GM19463 (cell line): ENCODE measurements at regions not wholly inside any gene's neighbourhood (a gene's known extent, or its start where the extent isn't known, plus 50 kb on each side); places are given as distances from the start of the nearest gene placed in this dataset.

Experiments
- ATAC-seq: cut with Tn5 transposase; IDR thresholded peaks from one replicate; pipeline ENCODE4 v1.9.1; 2021; ENCODE audit warnings: mild to moderate bottlenecking, moderate library complexity; ENCODE audit not compliant: unreplicated experiment

DNA sequence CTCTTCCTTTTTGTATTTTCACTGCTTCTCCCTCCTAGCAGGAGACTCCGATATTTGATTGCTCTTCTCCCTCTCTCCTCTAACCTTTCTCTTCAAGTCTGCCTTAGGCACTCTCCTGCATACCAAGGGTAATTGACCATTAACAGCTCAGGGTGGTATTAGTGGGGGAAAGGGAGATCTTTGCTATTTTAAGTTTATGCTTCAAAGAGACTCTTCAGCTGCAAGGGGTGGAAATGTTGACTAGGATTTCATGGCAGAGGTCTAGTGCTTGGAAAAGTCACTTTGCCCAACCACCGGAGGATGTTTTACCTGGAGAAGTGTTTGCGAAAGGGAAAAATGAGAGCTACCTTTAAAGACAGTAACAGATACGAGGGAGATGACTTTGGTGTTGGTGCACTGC is 453.7 kb downstream of the SLC4A3 start:
- no peak for ATAC-seq

DNA sequence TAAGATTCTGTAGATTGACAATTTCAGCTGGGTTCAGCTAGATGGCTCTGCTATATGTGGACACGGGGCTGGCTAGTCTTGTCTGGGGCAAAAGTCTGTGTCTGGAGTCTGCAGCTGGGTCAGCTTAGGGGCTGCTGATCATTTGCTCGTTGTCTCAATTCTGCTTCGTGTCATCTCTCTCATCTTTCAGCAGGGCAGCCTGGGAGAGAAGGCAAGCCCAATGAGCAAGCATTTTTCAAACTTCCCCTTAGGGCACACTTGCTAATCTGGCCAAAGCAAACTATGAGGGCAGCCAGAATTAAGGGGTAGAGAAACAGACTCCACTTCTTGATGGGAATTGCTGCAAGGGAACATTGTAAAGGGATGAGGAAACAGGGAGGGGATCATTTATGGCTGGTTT is 462.6 kb downstream of the SLC4A3 start:
- ATAC-seq, result no peak

DNA sequence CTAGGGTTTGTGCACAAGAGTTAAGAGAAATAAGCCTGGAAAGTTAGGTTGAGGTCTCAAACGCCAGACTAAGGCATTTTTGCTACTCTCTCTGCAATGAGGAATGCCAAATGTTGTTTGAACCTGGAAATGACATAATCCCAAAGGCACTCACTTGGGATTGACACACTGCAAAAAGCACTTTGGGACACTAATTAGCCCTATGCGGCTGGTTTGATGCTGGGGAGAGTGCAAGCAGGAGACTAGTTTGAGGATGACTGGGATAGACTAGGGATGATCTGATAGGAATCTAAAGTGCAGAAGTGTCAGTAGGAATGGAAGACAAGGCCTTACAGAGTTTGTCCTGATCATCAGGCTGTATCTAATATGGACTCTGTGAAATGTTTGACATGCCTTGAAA is 469.0 kb downstream of the SLC4A3 start:
- no peak for ATAC-seq

DNA sequence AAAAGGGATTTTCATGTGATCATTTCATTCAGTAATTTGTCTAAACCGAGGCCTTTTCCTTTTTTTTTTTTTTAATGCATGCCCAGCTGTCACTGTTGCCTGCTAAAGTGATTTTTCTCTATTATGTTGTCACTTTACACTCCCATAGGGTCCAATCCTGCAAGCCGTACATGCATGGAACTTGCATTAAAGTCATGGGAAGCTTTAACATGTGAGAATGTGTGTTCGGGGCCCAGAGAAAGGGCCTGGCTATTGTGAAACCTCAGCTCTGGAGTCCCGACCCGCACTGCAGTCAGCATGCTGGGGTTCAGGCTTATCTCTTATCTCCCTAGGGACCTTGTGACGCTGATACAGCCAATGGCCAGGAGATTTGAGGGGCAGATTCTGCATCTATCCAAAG is 474.6 kb downstream of the SLC4A3 start:
- ATAC-seq, result no peak

DNA sequence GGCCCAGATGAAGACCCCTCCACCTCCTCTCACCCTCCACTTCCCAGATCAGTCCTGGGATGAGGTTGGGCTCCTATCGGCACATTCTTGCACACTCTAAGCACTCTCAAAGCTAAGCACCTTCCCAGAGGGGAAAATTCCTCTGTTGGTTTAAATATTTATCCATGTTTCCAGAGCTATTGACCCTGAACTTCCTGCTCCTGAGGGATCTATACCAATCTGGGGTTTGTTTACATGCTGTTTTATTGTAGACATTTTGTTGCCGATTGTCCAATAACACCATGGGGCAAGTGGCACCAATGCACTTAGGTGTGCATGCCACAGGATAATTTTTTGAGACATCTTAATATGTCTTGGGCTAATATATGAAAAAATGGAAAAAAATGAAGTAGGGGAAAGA is 476.2 kb downstream of the SLC4A3 start:
- no peak for ATAC-seq

DNA sequence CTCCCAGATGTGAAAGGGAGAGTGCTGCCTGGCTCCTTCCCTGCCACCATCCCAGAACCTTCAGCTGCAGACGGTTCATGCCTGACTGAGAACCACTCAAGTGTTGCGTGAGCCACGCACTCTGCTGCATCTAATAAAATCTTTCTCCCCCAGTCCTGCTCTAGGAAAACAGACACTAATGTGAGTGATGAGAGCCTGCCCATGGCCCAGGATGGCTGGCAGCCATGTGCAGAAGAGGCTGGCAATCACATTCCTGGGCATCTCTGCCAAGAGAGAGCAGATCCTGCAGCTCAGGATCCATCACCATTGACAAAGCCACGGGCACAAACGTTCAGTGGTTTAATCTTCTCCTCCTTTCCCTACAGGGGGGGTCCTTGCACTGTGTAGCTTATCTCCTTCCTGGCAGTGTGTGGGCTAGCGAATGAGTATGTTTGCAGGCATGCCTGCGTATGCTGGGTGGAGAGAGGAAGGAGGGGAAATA is 477.5 kb downstream of the SLC4A3 start:
- no peak for ATAC-seq

DNA sequence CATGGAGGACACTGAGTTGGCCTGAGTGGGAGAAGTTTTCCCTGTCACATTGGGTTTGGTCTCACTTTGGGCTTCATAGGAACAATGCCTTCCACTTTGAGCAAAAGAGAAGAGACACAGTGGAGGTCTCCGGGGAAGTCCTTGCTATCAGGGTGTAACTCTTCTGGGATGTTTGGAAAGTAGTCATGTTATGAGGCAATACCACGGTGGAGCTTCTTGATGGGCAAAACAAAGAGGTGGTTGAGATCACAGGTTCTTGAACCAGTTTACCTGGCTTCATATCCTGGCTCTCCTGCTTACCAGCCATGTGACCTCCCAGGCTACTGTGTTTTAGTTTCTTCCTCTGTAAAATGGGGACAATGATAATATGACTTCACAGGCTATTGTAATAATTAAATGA is 478.6 kb downstream of the SLC4A3 start:
- ATAC-seq, result no peak

DNA sequence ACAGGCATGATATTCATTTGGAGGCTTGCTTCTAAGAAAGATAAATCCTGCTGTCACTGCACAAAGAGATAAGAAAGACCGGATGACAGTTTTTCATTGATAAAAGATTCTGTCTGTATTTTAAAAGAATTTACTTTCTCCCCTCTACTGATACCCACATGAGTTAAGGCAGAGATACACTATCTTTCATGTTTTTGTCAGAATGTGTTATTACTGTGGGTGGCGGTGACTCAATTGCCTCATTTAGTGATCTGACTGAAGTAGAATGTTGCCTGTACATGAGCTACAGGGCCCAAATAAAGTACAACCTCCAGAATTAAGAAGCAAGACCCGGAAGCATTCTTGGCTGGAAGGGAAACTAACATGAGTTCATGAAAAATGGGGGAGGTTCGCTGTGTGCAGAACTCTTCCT is 480.0 kb downstream of the SLC4A3 start:
- no peak for ATAC-seq

DNA sequence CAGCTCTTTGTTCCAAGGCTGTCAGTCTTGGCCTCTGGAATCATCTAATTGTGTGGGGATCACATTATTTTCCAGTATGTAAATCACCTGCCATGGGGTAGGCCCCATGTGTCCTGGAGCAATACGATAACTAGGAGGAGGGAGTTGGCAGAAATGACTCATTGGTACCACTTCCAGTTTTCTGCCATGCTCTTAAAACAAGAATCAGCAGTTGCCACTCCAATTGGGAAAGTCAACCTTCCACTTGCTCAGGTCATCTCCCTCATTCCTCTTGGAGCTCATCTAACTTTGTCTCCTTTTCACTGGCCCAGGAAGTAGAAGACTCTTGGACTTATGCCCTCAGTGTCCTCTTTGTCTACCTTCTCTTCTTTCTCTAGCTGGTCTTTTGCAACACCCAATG is 487.0 kb downstream of the SLC4A3 start:
- ATAC-seq, result no peak

DNA sequence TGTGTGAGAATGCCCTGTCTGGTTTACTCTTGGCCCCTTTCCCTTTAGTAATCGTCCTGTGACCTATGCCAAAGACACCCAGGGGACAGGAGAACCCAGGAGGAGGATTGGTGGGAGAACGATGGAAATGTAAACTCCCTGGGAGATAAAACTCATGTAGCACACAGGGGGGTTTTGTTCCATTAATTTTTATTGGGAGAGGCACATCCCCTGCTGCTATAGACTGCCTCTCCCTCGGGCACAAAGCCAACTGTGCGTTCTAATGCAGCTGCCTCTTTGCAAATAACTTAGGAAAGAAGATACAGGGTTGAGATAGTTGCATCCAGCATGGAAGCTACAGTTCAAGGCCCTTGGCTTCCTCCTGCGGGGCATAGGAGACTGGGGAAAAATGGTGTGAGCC is 489.6 kb downstream of the SLC4A3 start:
- ATAC-seq, result no peak

DNA sequence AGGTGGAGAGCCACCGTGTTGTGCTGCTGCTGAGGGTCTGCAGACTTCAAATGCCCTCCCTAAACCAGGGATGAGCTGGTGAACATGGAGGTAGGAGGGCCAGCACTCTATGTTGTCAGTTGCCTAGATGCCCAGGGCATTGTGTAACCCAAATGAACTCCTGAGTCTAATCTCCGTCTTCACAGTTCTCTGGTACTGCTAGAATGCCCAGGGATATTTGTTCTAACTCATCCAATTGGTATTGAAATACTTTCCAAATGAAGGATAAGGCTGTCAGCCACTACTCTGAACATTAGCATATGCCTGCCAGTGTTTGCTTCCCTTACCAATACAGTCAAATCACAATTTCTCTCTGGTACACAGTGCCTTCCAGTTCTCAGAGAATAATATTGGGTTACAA is 492.6 kb downstream of the SLC4A3 start:
- ATAC-seq, result no peak

DNA sequence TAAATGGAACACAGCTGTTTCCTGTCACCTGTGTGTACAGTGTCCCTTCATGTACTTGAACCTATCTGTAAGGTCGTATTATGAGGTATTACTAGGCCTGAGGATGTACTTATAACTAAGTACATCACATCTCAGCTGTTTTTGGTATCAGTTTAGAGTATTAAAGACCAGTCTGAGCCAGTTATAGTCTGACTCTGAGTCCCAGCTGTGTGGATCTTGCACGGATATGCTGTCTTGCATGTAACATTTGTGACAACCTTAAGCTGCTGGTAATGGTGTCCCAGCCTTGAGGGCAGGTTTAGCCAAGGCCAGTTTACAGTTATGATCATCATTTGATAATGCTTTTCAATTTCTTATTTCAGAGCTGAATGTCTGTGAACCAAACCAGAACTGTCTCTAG is 496.3 kb downstream of the SLC4A3 start:
- no peak for ATAC-seq

DNA sequence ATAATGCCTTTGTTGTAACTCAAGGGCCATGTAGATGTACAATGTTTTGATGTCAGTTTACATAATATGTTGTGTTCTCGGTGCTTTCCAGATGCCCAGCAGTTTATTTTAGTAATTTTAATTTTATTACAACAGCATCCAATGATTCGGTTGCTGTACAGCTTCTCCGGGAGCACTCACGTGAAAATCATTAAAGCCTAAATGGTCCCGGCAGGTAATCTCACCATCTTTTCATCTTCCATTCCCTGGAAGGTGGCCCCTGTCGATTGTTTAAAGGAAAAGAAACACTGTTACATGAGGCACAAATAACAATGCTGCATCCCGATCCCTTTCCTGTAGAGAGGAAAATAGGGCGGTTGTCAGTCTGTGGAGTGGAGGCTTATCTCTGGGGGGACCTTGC is 498.1 kb downstream of the SLC4A3 start:
- ATAC-seq, result no peak

DNA sequence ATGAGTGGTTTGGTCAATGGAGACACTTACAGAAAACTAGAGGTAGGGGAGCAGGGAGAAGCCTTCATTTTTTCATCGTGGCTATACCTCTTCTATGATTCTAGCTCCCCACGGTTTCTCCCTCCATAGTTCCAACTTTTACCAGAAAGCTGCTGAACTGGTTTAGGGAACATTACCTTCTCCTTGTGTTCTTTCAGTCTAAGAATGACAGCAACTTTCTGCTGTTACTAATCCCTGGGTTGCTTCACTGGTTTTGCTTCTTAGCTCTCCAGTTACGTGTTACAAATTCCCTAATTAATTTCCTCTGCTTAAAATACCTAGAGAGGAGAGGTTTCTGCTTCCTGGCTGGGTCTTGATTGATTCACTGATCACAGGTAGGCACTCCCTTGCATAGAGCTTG is 499.9 kb downstream of the SLC4A3 start:
- no peak for ATAC-seq

DNA sequence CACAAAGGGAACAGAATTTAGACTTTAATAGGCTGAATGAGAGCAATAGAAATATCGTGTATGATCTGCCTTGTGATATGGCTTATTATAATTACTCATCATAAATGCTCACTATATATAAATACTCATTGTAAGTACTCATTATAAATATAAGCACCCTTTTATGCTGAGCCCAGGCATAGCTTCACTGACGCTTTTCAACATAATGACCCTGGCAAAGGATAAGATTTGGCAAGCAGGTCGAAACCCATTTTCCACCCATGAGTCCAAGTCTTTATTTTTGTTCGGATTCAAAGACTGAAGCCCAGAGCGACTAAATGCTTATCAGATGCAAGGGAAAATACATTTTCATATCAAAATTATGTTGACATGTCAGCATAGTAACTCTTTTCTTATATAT is 500.4 kb downstream of the SLC4A3 start:
- ATAC-seq, result no peak

DNA sequence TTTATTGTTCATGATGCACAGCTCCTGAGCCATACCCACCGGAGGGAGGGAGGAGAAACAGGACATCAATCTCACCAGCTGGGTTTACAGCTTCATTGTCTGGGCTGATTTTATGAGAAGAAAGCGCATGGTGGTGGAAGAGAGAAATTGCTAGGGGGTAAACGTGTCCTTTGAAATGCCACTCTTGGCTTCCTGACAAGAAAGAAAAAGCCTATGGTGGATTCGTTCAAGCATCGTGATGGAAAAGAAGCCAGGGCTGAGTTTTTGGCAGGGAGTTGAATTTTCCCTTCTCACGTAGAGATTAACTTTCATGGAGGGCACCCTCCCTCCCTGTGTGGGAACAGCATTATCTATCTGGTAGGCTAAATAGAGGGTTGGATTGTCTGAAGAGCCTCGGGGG is 502.0 kb downstream of the SLC4A3 start:
- no peak for ATAC-seq

DNA sequence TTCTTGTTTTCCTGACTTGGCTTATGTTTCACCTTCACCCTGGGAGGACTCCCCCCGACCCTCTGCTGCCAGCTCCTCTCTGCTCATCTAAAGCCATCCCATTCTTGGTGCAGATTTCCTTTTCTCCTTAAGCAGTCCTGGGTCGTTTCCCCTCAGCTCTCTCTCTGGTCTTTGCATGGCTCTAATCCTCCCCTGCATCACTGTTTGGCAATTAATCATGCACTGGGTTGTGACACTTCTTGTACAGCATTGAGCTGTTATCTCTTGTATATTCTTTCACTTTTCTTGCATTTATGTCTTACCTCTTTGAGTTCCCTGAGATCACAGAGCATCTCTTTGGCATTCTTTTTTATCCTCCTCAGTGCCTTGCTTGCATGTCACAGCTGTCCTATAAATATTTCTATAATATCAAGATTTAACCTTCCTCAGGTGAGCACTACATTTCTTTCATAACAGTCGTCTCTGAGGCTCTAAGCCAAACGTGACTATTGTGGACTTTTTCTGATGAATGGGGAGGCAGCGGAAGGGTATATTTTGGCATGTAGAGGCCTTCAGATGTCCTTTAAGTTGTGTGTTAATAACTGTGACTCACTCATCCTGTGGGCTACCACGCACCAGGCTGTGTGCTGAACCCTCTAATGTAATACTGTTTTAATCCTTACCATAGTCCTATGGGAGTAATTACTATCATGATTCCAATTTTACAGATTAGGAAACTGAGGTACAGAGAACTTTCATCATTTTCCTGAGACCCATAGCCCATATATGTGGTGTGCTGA is 507.5 kb downstream of the SLC4A3 start:
- no peak for ATAC-seq

DNA sequence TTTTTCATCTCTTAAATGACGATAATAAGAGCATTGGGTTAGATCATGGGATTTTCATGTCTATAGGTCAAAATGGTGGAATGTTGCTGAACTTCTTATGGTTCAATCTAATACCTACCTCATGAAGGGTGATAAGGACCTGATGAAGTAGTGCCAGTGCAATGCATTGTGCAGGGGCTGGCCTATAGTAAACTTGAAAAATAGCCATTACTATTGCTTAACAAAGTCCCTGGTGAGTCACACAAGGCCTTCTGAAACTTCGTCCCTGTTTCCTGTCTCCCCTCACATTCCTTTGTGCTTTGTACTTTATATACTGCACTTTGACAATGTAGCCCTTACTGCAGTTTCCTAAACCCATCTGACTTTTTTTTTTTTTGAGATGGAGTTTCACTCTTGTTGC is 515.9 kb downstream of the SLC4A3 start:
- no peak for ATAC-seq

DNA sequence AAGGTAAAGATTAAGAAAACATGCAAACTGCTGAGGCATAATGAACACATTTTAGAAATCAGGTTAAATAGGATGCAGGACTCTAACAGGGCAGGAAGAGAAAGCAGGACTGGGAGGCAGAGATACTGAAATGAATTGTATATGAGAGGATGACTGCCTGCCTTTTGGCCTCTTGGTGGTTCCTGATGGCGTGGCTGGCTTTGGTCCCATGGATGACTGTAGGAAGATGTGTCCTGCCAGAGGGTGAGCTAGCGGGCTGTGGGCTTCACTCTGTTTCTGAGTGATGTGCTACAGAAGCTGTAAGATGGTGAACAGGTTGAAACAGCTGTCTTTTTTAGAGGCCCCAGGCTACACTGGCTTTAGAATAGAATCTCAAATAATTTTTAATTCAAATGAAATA is 517.0 kb downstream of the SLC4A3 start:
- ATAC-seq, result no peak

DNA sequence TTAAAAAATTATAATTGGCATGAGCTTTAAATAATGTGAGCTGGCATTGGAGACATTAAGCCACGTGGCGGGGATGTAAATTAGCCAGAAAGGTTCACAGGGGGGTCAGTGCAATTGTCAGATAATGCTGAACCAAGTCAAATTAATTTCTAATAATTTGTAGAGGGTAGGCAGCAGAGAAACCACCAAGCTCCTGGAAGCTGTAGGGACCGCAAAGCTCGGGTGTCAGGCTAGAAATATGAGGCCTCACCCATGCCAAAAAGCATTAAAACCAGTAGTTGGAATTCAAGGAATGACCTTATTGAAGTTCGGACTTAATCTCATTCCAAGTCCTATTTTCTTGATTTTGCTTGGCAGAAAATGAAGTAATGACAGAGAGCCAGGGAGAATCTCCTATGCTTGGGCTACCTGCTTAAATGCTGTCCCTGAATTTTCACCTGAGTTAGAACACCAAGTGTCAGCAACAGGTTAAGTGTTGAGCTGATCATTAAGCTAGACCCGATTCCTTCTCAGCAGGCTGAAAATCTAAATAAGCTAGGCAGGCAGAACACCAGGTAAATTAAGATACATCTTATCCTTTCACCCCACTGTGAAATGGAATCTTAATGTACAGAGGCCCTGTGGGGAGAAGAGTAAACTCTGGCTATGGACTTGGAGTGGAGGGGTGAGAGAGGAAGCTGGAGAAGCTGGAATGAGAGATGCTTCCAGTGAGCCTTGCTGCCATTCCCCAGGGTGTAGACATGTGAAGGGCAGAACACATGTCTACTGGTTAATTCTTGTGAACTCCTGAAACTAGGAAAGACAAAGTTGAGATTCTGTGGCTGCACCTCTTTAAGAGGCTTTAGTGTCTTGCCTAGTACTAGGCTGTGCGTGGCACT is 520.0 kb downstream of the SLC4A3 start:
- no peak for ATAC-seq

DNA sequence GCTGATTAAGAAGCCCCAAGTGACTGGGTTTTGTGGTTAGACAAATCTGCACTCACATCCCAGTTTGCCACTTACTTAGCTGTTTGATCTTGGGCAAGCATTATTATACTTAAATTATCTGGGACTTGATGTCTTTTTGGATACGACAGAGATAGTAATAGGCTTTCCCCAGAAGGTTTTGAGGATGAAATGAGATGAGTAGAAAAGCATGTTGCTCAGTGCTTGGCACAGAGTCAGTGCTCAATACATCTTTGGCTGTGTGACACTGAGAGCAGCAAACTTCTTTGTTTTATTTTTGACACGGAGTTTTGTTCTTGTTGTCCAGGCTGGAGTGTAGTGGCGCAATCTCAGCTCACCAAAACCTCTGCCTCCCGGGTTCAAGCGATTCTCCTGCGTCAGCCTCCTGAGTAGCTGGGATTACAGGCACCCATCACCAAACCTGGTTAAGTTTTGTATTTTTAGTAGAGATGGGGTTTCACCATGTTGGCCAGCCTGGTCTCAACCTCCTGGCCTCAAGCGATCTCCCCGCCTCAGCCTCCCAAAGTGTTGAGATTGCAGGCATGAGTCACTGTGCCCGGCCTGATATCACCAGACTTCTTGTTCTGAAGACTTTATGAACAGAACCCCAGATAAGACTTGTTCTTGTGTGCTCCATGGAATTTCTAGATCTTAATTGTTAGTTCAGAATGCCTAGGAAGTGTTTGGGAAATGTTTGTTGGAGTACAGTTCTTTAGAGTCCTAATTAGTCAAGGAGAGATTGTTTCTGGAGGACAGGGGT is 521.2 kb downstream of the SLC4A3 start:
- ATAC-seq, result no peak
